ENCODE measurements at regions not wholly inside any gene's neighbourhood (a gene's known extent, or its start where the extent isn't known, plus 50 kb on each side); places are given as distances from the start of the nearest gene placed in this dataset.

DNA sequence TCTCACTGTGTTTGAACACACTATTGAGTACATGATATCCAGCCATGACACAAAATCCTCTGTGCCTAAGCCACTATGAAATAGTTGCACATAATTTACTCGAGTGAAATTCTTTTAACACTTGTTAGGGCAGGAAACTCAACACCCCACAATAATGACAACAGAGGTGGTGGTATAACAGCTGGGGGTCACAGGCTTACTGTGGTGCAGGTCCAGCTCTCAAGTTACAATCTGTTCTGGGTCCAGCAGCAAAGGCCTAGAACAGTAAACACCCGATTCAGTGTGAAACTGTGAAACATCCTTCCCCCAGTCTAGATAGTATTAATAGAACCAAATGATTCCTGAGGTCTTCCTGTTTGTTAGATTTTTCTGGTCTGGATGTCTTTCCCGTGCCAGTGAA, 102.9 kb upstream of the APC start:
- FAIRE-seq (no peak), ATAC-seq (no peak), DNase-seq (ENCODE audit: extremely low read depth in 1 of 4, low spot score in 3 of 4) (no peak)
- ChIA-PET CTCF (ENCODE audit: low intra/inter-chr PET ratio) (no interaction called here), POLR2A (interaction anchor here (1.0 to 1.2 kb wide), 2 partner anchors 12 to 297 kb away, joined by 3 read pairs; no protein-coding TSS in a partner anchor)
- Histone ChIP-seq H3K4me2 (ENCODE audit: insufficient read depth, low read length) (no peak overlapping the region), H3K36me3 (ENCODE audit: control insufficient read depth, insufficient read depth, low read length) (no peaks in the 10 kb centered on the region), H3K9me1 (ENCODE audit: control insufficient read depth, insufficient read depth, low read length) (no peaks in the 10 kb centered on the region), H3K79me2 (ENCODE audit: control insufficient read depth, insufficient read depth, low read length) (no peaks in the 10 kb centered on the region), H3K27me3 (ENCODE audit: control insufficient read depth in 2 of 2, insufficient read depth in 2 of 2, low read length in 2 of 2) (no peaks in the 10 kb centered on the region), H3K4me3 (no peak overlapping the region), H3K27ac (ENCODE audit: extremely low read depth, low read depth, low read length) (no peak overlapping the region), H3K4me1 (replicated peaks in 1 of 2; ENCODE audit: control insufficient read depth in 2 of 2, insufficient read depth in 2 of 2, low read length in 2 of 2) (no peaks in the 10 kb centered on the region), H2AFZ (ENCODE audit: low read depth, low read length) (0 out of 2 replicates have a peak overlapping the region, but pooled peaks have one; percentile 14), H3K9ac (ENCODE audit: insufficient read depth in 1 of 2, low read depth in 2 of 2, low read length in 2 of 2) (no peak overlapping the region), H4K20me1 (replicated peaks; ENCODE audit: control insufficient read depth, insufficient read depth, low read length) (no peaks in the 10 kb centered on the region), H3K9me3 (replicated peaks; ENCODE audit: control insufficient read depth, insufficient read depth, low read depth, low read length) (no peaks in the 10 kb centered on the region; the same call in 1 of the 2 replicates)
- intact Hi-C loops (cut with micrococcal nuclease) = no loop called here
- BruUV-seq (replicated peaks) = no TSS peak
- 0% methylated on average over 3 of the region's 3 CpGs for WGBS (ENCODE audit: insufficient coverage, low coverage, missing lambda C conversion rate)
- in situ Hi-C loops (cut with MboI) = no loop called here
- no peak for TF ChIP-seq NFE2L1 (tag; IDR thresholded peaks at IDR 0.05; ENCODE audit: borderline replicate concordance, low read depth)
- TF ChIP-seq MED1 (CRISPR knock-in tag; IDR thresholded peaks at IDR 0.05; ENCODE audit: borderline replicate concordance) = no peak
- no peak for TF ChIP-seq SRF (CRISPR knock-in tag; IDR thresholded peaks at IDR 0.05)
- no peak for TF ChIP-seq C11orf30 (IDR thresholded peaks at IDR 0.05; ENCODE audit: low read depth)
- TF ChIP-seq, protein P1, sequence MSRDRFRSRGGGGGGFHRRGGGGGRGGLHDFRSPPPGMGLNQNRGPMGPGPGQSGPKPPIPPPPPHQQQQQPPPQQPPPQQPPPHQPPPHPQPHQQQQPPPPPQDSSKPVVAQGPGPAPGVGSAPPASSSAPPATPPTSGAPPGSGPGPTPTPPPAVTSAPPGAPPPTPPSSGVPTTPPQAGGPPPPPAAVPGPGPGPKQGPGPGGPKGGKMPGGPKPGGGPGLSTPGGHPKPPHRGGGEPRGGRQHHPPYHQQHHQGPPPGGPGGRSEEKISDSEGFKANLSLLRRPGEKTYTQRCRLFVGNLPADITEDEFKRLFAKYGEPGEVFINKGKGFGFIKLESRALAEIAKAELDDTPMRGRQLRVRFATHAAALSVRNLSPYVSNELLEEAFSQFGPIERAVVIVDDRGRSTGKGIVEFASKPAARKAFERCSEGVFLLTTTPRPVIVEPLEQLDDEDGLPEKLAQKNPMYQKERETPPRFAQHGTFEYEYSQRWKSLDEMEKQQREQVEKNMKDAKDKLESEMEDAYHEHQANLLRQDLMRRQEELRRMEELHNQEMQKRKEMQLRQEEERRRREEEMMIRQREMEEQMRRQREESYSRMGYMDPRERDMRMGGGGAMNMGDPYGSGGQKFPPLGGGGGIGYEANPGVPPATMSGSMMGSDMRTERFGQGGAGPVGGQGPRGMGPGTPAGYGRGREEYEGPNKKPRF (IDR thresholded peaks at IDR 0.05; ENCODE audit: low read depth, low read length) = no peak
- TF ChIP-seq, protein P2, sequence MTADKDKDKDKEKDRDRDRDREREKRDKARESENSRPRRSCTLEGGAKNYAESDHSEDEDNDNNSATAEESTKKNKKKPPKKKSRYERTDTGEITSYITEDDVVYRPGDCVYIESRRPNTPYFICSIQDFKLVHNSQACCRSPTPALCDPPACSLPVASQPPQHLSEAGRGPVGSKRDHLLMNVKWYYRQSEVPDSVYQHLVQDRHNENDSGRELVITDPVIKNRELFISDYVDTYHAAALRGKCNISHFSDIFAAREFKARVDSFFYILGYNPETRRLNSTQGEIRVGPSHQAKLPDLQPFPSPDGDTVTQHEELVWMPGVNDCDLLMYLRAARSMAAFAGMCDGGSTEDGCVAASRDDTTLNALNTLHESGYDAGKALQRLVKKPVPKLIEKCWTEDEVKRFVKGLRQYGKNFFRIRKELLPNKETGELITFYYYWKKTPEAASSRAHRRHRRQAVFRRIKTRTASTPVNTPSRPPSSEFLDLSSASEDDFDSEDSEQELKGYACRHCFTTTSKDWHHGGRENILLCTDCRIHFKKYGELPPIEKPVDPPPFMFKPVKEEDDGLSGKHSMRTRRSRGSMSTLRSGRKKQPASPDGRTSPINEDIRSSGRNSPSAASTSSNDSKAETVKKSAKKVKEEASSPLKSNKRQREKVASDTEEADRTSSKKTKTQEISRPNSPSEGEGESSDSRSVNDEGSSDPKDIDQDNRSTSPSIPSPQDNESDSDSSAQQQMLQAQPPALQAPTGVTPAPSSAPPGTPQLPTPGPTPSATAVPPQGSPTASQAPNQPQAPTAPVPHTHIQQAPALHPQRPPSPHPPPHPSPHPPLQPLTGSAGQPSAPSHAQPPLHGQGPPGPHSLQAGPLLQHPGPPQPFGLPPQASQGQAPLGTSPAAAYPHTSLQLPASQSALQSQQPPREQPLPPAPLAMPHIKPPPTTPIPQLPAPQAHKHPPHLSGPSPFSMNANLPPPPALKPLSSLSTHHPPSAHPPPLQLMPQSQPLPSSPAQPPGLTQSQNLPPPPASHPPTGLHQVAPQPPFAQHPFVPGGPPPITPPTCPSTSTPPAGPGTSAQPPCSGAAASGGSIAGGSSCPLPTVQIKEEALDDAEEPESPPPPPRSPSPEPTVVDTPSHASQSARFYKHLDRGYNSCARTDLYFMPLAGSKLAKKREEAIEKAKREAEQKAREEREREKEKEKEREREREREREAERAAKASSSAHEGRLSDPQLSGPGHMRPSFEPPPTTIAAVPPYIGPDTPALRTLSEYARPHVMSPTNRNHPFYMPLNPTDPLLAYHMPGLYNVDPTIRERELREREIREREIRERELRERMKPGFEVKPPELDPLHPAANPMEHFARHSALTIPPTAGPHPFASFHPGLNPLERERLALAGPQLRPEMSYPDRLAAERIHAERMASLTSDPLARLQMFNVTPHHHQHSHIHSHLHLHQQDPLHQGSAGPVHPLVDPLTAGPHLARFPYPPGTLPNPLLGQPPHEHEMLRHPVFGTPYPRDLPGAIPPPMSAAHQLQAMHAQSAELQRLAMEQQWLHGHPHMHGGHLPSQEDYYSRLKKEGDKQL (CRISPR knock-in tag; IDR thresholded peaks at IDR 0.05; ENCODE audit: borderline replicate concordance) = no peak
- TF ChIP-seq, protein P3, sequence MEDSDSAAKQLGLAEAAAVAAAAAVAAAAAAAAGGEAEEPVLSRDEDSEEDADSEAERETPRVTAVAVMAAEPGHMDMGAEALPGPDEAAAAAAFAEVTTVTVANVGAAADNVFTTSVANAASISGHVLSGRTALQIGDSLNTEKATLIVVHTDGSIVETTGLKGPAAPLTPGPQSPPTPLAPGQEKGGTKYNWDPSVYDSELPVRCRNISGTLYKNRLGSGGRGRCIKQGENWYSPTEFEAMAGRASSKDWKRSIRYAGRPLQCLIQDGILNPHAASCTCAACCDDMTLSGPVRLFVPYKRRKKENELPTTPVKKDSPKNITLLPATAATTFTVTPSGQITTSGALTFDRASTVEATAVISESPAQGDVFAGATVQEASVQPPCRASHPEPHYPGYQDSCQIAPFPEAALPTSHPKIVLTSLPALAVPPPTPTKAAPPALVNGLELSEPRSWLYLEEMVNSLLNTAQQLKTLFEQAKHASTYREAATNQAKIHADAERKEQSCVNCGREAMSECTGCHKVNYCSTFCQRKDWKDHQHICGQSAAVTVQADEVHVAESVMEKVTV (CRISPR knock-in tag; IDR thresholded peaks at IDR 0.05) = no peak
- TF ChIP-seq ZNF224 (CRISPR knock-in tag; IDR thresholded peaks at IDR 0.05) = no peak
- no peak for TF ChIP-seq SAFB2 (IDR thresholded peaks at IDR 0.05; ENCODE audit: borderline replicate concordance, low read depth, low read length, severe bottlenecking)
- no peak for TF ChIP-seq NELFE (IDR thresholded peaks at IDR 0.05; ENCODE audit: insufficient read depth, insufficient read length)
- TF ChIP-seq ZNF324 (CRISPR knock-in tag; IDR thresholded peaks at IDR 0.05) = no peak
- no peak for TF ChIP-seq BCOR (IDR thresholded peaks at IDR 0.05)
- TF ChIP-seq, protein P4, sequence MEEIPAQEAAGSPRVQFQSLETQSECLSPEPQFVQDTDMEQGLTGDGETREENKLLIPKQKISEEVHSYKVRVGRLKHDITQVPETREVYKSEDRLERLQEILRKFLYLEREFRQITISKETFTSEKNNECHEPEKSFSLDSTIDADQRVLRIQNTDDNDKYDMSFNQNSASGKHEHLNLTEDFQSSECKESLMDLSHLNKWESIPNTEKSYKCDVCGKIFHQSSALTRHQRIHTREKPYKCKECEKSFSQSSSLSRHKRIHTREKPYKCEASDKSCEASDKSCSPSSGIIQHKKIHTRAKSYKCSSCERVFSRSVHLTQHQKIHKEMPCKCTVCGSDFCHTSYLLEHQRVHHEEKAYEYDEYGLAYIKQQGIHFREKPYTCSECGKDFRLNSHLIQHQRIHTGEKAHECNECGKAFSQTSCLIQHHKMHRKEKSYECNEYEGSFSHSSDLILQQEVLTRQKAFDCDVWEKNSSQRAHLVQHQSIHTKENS (CRISPR knock-in tag; IDR thresholded peaks at IDR 0.05) = no peak
